ENCODE measurements at regions not wholly inside any gene's neighbourhood (a gene's known extent, or its start where the extent isn't known, plus 50 kb on each side); places are given as distances from the start of the nearest gene placed in this dataset.

DNA sequence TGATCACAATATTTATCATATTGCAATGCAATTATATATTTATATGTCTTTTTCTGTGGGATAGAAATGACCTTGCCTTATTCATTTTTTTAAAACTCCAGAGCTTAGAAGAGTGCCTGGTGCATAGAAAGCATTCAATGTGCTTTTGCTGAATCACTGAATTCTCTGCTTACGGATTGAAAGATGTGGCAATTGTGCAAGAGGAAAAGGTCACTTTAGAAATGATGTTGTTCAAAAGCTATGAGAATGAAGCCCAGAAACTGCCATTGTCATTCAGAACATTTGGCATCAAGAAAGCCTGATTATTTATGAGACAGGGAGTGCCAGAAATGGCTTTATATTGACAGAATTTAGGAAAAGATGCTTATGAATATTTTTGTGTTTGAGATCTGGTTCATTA lies 678.6 kb upstream of the CDH2 start:
- Histone ChIP-seq H3K23ac (ENCODE audit: insufficient read length, low read depth, low read length) (no peak overlapping the region), H2AFZ (ENCODE audit: low read length) (no peak overlapping the region), H3K27ac (ENCODE audit: insufficient read length, low read depth, low read length) (no peak overlapping the region), H3K4ac (ENCODE audit: low read depth, low read length) (no peak overlapping the region), H3K18ac (ENCODE audit: insufficient read length, low read depth, low read length) (no peak overlapping the region), H3K9me3 (ENCODE audit: control insufficient read depth, low read depth, low read length) (no peaks in the 10 kb centered on the region), H2BK120ac (ENCODE audit: low read depth, low read length, poor library complexity, severe bottlenecking) (no peak overlapping the region), H3K56ac (ENCODE audit: insufficient read length, low read depth, low read length) (no peak overlapping the region), H4K8ac (replicated peaks; ENCODE audit: insufficient read length, low read depth, low read length) (no peak overlapping the region), H2BK20ac (ENCODE audit: low read depth, low read length, poor library complexity, severe bottlenecking) (no peak overlapping the region), H3K14ac (ENCODE audit: insufficient read depth, low read length) (no peak overlapping the region), H4K20me1 (ENCODE audit: control insufficient read depth, insufficient read depth, insufficient read length) (no peaks in the 10 kb centered on the region), H3K9ac (ENCODE audit: extremely low read depth, insufficient read length, low read length) (no peak overlapping the region), H2BK12ac (ENCODE audit: insufficient read length, low read depth, low read length) (no peak overlapping the region), H3K4me2 (ENCODE audit: insufficient read depth, insufficient read length, low read length) (no peak overlapping the region), H3T11ph (ENCODE audit: low read length) (no peak overlapping the region), H2AK5ac (ENCODE audit: insufficient read length, low read length) (no peak overlapping the region), H3K79me1 (ENCODE audit: insufficient read depth, low read depth, low read length, poor library complexity, severe bottlenecking) (no peaks in the 10 kb centered on the region), H4K5ac (ENCODE audit: insufficient read length, low read depth, low read length) (no peak overlapping the region), H2BK15ac (ENCODE audit: low read depth, low read length) (no peak overlapping the region), H2BK5ac (ENCODE audit: insufficient read length, low read length) (no peak overlapping the region), H3K79me2 (ENCODE audit: insufficient read depth, low read length) (no peaks in the 10 kb centered on the region), H3K4me1 (ENCODE audit: insufficient read depth, low read length) (no peaks in the 10 kb centered on the region; the same call in 1 of the 2 replicates), H3K23me2 (ENCODE audit: insufficient read length, low read depth, low read length, poor library complexity, severe bottlenecking) (no peaks in the 10 kb centered on the region), H4K91ac (ENCODE audit: insufficient read length, low read depth, low read length) (no peak overlapping the region), H3K27me3 (ENCODE audit: insufficient read depth, low read length) (no peaks in the 10 kb centered on the region)
- no peaks in the 10 kb centered on the region for H3K36me3 Mint-ChIP-seq (ENCODE audit: insufficient read depth in 1 of 3, low read depth in 3 of 3)
- H3K4me1 Mint-ChIP-seq: 0 out of 4 replicates have a peak, but pooled peaks cover 0 to 4% of the 10 kb centered on the region in 2 experiments
- H3K4me3 Mint-ChIP-seq: no peak overlapping the region
- no peaks in the 10 kb centered on the region for H3K27me3 Mint-ChIP-seq (ENCODE audit: low read depth)
- WGBS (ENCODE audit: extremely low coverage, insufficient read length, low lambda C conversion rate): no CpG with 5 or more reads among the region's 1 CpG
- H3K9me3 Mint-ChIP-seq: no peaks in the 10 kb centered on the region; a peak in 1 of 5 replicates
- TF ChIP-seq CTCF (conservative IDR thresholded peaks at IDR 0.05): no peak
- H3K27ac Mint-ChIP-seq: peak overlapping the region in 1 of 3 experiments; percentile 38; a peak in 2 of 7 replicates
- no peak for DNase-seq
